ENCODE measurements at regions not wholly inside any gene's neighbourhood (a gene's known extent, or its start where the extent isn't known, plus 50 kb on each side); places are given as distances from the start of the nearest gene placed in this dataset.

GRCh38 chrX:98646351-98646750 is 1762.6 kb downstream of the RPA4 start:
- Histone ChIP-seq H3K36me3 (replicated peaks; ENCODE audit: control insufficient read depth, insufficient read depth, low read length) (no peaks in the 10 kb centered on the region; the same call in none of the 2 replicates), H3K27me3 (ENCODE audit: control insufficient read depth, insufficient read depth, low read length) (no peaks in the 10 kb centered on the region), H3K4me3 (ENCODE audit: insufficient read depth, low read depth, low read length) (no peak overlapping the region)
- DNase-seq: no peak

- peaks cover 5% of the 10 kb centered on the region for H3K36me3 ChIP-seq (replicated peaks; ENCODE audit: control insufficient read depth, insufficient read depth, low read length)
- DNase-seq: no peak
- no peaks in the 10 kb centered on the region for H3K27me3 ChIP-seq (ENCODE audit: control insufficient read depth, insufficient read depth, low read length)
These were observed 1755.5 kb downstream of the PCDH19 start for GRCh38 chrX:98654565-98654964.

More at GRCh38 chrX:98654565-98654964, 1755.5 kb downstream of the PCDH19 start:
- H3K4me3 ChIP-seq (ENCODE audit: insufficient read depth, low read depth, low read length): no peak overlapping the region

Data from H7 (cell line).